OCI-LY7 (cell line): ENCODE measurements at regions not wholly inside any gene's neighbourhood (a gene's known extent, or its start where the extent isn't known, plus 50 kb on each side); places are given as distances from the start of the nearest gene placed in this dataset.
A peak's percentile ranks its signal among the peaks of the same experiment; 100 is the strongest.

ENCODE experiments used
- BruUV-seq: library from RNA; stranded (reverse); fragments of 400-500 nt; replicated peaks from 2 replicates; lab custom pipeline; 2021; lab: Mats Ljungman, UMichigan
- CTCF ChIA-PET: fragments of 300-600 bp; sonication (Branson Sonifier 250); formaldehyde crosslinking; loops from one replicate; lab custom pipeline; 2022; ENCODE audit warnings: antibody characterized with exemption; ENCODE audit not compliant: unreplicated experiment; lab: Charles Lee
- POLR2A ChIA-PET: fragments of 300-600 bp; sonication (Branson Sonifier 250); formaldehyde crosslinking; loops from one replicate; lab custom pipeline; 2022; ENCODE audit warnings: antibody characterized with exemption; lab: Charles Lee
- DNase-seq: peaks from one replicate; pipeline ENCODE4 v3.0.0-alpha.2; 2015; ENCODE audit warnings: low spot score
- H2AFZ ChIP-seq: fragments of 200-600 bp; sonication (generic), shearing (Covaris generic); 2 replicates; pipeline ENCODE4 v1.6.1; 2014; ENCODE audit warnings: mild to moderate bottlenecking, antibody characterized with exemption, low read length, moderate library complexity
- H3K27ac ChIP-seq: fragments of 200-600 bp; sonication (generic); 2 replicates; pipeline ENCODE4 v1.5.1; 2014; ENCODE audit warnings: mixed run types, low read depth, mild to moderate bottlenecking, moderate library complexity, low read length, inconsistent platforms; ENCODE audit not compliant: poor library complexity, severe bottlenecking
- H3K36me3 ChIP-seq: fragments of 200-600 bp; sonication (generic); 2 replicates; pipeline ENCODE4 v1.6.1; 2014; ENCODE audit warnings: mild to moderate bottlenecking, antibody characterized with exemption, low read length, moderate library complexity, mixed read lengths; ENCODE audit not compliant: insufficient read depth
- H3K4me1 ChIP-seq: fragments of 200-600 bp; sonication (generic); 2 replicates; pipeline ENCODE4 v1.5.1; 2014; ENCODE audit warnings: mild to moderate bottlenecking, low read length; ENCODE audit not compliant: insufficient read depth, poor library complexity, severe bottlenecking
- H3K4me2 ChIP-seq: fragments of 200-600 bp; sonication (generic); 2 replicates; pipeline ENCODE4 v1.6.1; 2014; ENCODE audit warnings: mild to moderate bottlenecking, low read length
- H3K4me3 ChIP-seq: fragments of 200-600 bp; sonication (generic); 2 replicates; pipeline ENCODE4 v1.5.1; 2014; ENCODE audit warnings: mild to moderate bottlenecking, low read depth, low read length; ENCODE audit not compliant: poor library complexity, severe bottlenecking
- H3K79me2 ChIP-seq: fragments of 200-600 bp; sonication (generic); 2 replicates; pipeline ENCODE4 v1.6.1; 2016; ENCODE audit warnings: low read depth, mild to moderate bottlenecking, low read length, moderate library complexity, mixed read lengths; ENCODE audit not compliant: insufficient read depth
- H3K9me2 ChIP-seq: fragments of 200-600 bp; sonication (generic); 2 replicates; pipeline ENCODE4 v1.6.1; 2016; ENCODE audit warnings: mild to moderate bottlenecking, low read length, mixed read lengths; ENCODE audit not compliant: insufficient read depth
- H3K9me3 ChIP-seq: fragments of 200-600 bp; sonication (generic); 2 replicates; pipeline ENCODE4 v1.6.1; 2014; ENCODE audit warnings: mild to moderate bottlenecking, mixed run types, low read length, mixed read lengths
- H4K20me1 ChIP-seq: fragments of 200-600 bp; sonication (generic); 2 replicates; pipeline ENCODE4 v1.6.1; 2014; ENCODE audit warnings: mild to moderate bottlenecking, antibody characterized with exemption, low read length, moderate library complexity, mixed read lengths; ENCODE audit not compliant: insufficient read depth
- CTCF ChIP-seq: fragments of 200-600 bp; sonication (generic); conservative IDR thresholded peaks from 2 replicates; pipeline ENCODE4 v1.5.1; 2014; ENCODE audit warnings: mild to moderate bottlenecking, antibody characterized with exemption, low read length, moderate library complexity, mixed read lengths
- EZH2phosphoT487 ChIP-seq: fragments of 200-600 bp; sonication (generic); IDR thresholded peaks from 2 replicates; pipeline ENCODE4 v1.6.1; 2018; ENCODE audit warnings: low read depth, borderline replicate concordance, mild to moderate bottlenecking, mixed run types, antibody characterized with exemption, low read length, moderate library complexity, mixed read lengths
- intact Hi-C: fragments of 100-400 bp; cut with micrococcal nuclease; formaldehyde crosslinking; loops from one replicate; pipeline ENCODE4 v1.10.0; 2022; ENCODE audit not compliant: unreplicated experiment

- CTCF ChIA-PET, result interaction anchor here (0.8 to 1.3 kb wide), 2 partner anchors 11 to 15 kb away, joined by 3 read pairs; no protein-coding TSS in a partner anchor
- Histone ChIP-seq H3K79me2 (no peaks in the 10 kb centered on the region), H2AFZ (no peak overlapping the region), H3K4me3 (no peak overlapping the region), H4K20me1 (no peaks in the 10 kb centered on the region), H3K4me1 (peaks cover 69% of the 10 kb centered on the region), H3K27ac (peak overlapping the region; percentile 58), H3K4me2 (peak overlapping the region; percentile 56), H3K9me3 (peaks cover 15% of the 10 kb centered on the region), H3K36me3 (peaks cover 30% of the 10 kb centered on the region), H3K9me2 (no peaks in the 10 kb centered on the region)
- no peak for DNase-seq
- TF ChIP-seq EZH2phosphoT487, result no peak
- TF ChIP-seq CTCF, result no peak
- intact Hi-C loops, result no loop called here
- POLR2A ChIA-PET, result interaction anchor here (1.5 to 4.1 kb wide), 3 partner anchors 11 to 17 kb away, joined by 4 to 39 read pairs (median 18); no protein-coding TSS in a partner anchor
- BruUV-seq, result no TSS peak
Measured at GRCh38 chr2:8535469-8535795, 146.4 kb upstream of the ID2 start.

GRCh38 chr2:8535821-8536685 is 145.8 kb upstream of the ID2 start:
- POLR2A ChIA-PET, result interaction anchor here (0.6 to 4.1 kb wide), 6 partner anchors 10 to 305 kb away, joined by 3 to 39 read pairs (median 14); partner anchors contain the start of gene ID2

More at GRCh38 chr2:8535821-8536685, 145.8 kb upstream of the ID2 start:
- Histone ChIP-seq H3K9me3 (peaks cover 15% of the 10 kb centered on the region), H4K20me1 (no peaks in the 10 kb centered on the region), H3K4me3 (no peak overlapping the region), H3K79me2 (no peaks in the 10 kb centered on the region), H3K36me3 (peaks cover 33% of the 10 kb centered on the region), H3K9me2 (no peaks in the 10 kb centered on the region), H2AFZ (no peak overlapping the region), H3K27ac (peak overlapping the region; percentile 58), H3K4me2 (peak overlapping the region; percentile 56), H3K4me1 (peaks cover 71% of the 10 kb centered on the region)
- CTCF ChIA-PET, result interaction anchor here (0.5 to 1.3 kb wide), 4 partner anchors 12 to 588 kb away, joined by 3 read pairs; no protein-coding TSS in a partner anchor
- BruUV-seq, result no TSS peak
- TF ChIP-seq EZH2phosphoT487 (no peak), CTCF (no peak)
- intact Hi-C loops, result no loop called here
- peak; percentile 60 for DNase-seq
